HG03103 (cell line): ENCODE measurements at regions not wholly inside any gene's neighbourhood (a gene's known extent, or its start where the extent isn't known, plus 50 kb on each side); places are given as distances from the start of the nearest gene placed in this dataset.
"Not testable (repeated sequence)": the region's sequence is repeated elsewhere in the genome, so short reads cannot be mapped to it uniquely, and the experiment has no call there.

ENCODE experiments used
- ATAC-seq: cut with Tn5 transposase; IDR thresholded peaks from one replicate; pipeline ENCODE4 v1.9.1; 2021; ENCODE audit warnings: low read depth; ENCODE audit not compliant: unreplicated experiment

- no peak for ATAC-seq
These were observed 396.1 kb upstream of the GRAMD2B start for GRCh38 chr5:126027149-126027548.

GRCh38 chr5:126027652-126028051, 395.6 kb upstream of the GRAMD2B start:
- no peak for ATAC-seq

GRCh38 chr5:126028336-126028735, 394.9 kb upstream of the GRAMD2B start:
- ATAC-seq: no peak

- ATAC-seq: not testable (repeated sequence)
These were observed 393.9 kb upstream of the GRAMD2B start for GRCh38 chr5:126029282-126029681.

DNA sequence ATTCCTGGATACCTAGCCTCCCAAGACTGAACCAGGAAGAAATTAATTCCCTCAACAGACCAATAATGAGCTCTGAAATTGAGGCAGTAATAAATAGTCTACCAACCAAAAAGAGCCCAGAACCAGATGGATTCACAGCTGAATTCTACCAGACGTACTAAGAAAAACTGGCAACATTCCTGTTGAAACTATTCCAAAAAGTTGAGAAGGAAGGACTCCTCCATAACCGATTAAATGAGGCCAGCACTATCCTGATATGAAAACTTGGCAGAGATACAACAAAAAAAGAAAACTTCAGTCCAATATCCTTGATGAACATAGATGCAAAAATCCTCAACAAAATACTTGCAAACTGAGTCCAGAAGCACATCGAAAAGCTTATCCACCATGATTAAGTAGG, 392.5 kb upstream of the GRAMD2B start:
- ATAC-seq: no peak

DNA sequence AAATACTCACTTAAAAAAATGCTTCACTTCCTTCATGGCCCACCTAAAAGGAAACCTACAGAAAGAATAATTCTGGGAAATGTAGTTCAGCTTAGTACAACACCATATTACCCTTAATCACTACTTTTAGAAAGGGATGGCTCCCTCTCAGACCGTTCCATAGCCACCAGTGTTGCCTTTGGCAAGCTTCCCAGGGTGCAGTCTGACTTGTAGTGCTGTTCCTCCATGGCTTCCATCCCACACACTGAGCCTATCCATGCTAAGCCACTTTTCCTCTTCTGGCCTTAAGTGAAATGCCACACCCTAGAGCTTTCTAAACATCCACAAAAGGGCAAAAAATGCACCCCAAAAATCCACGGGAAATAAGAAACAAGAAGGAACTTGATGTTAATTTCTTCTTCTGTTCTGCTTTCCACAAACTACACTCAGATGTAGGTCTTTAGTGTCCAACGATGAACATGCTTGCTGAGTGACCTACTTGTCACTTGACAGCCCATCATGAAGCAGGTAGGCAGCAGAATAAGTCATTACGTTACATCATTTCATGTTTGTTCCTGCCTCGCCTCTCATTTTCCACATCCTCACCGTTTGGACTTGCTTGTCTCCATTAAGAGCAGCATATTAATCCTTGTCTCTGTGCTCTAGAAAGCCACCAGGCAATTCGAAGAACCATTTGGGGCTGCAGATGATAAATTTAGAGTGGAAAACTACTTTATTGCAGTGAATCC, 391.1 kb upstream of the GRAMD2B start:
- ATAC-seq: no peak

- no peak for ATAC-seq
These were observed 379.5 kb upstream of the GRAMD2B start for GRCh38 chr5:126043688-126044087.

- ATAC-seq: no peak
These were observed 379.0 kb upstream of the GRAMD2B start for GRCh38 chr5:126044111-126044668.

DNA sequence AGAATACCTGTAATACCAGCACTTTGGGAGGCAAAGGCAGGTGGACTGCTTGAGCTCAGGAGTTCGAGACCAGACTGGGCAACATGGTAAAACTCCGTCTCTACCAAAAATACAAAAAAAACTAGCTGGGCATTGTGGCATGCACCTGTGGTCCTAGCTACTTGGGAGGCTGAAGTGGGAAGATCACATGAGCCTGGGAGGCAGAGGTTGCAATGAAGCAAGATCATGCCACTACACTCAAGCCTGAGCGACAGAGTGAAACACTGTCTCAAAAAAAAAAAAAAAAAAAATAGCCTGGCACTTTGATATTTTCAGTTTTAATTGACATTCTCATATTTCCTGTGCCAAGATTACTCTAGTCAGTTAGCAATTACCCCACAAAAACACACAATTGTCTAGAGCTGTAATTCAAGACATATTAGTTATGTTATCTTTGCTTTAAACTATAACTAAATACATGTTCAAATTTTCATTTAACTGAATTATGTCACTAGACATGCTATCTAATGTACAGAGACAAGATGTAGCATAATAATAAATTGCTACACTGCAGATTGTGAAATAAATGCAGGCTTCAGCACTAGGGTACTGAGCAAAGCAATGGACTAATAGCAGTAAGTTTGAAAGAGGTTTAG, 378.2 kb upstream of the GRAMD2B start:
- no peak for ATAC-seq

DNA sequence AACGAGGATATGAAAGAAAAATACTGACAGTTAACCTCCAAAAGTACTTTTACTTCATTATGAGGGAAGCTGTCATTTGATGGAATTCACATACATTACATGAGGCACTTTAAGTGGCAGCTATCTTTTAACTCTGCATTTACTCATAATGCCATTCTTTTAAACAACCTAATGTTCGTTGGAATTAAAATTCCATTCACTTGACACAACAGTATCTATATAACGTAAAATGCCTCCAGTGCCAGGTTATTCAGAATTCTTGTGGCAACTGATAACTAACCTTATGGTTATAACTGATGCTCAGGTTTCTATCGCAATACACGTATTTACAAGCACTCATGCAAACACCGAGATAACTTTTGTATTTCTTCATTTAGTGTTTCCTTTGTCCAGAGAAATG, 376.9 kb upstream of the GRAMD2B start:
- ATAC-seq: no peak

GRCh38 chr5:126046846-126047571, 376.2 kb upstream of the GRAMD2B start:
- no peak for ATAC-seq

DNA sequence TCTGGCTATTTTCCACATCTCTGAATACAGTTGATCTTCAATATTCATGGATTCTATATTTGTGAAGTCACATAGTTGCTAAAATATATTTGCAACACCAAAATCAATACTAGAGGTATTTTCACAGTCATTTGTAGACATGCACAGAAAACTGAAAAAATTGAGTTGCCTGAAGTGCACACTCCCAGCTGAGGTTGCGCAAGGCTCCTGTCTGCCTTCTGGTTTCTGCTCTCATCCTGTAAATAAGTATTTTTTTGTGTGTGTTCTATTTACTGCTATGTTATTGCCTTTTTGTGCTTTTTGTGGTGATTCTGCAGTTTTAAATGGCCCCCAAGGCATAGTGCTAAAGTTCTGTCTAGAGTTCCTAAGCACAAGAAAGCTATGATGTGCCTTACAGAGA, 371.1 kb upstream of the GRAMD2B start:
- no peak for ATAC-seq

DNA sequence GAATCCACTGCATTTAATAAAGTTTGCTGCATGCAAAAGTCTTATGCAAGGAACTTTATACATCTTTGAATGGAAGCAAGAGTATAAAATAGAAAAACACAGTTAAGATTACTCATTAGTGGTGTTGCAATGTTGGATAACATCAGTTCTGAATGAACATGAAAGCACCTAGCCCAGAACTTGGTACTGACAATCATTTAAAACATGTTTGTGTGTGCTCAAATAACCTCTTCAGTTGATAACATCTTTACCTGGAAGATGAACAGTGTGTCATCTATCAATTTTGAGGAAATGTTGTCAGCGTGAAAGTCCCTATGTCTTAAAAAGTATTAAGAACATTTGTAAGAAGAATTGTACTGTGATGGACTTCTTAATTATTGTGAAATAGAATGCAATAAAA, 370.4 kb upstream of the GRAMD2B start:
- no peak for ATAC-seq

DNA sequence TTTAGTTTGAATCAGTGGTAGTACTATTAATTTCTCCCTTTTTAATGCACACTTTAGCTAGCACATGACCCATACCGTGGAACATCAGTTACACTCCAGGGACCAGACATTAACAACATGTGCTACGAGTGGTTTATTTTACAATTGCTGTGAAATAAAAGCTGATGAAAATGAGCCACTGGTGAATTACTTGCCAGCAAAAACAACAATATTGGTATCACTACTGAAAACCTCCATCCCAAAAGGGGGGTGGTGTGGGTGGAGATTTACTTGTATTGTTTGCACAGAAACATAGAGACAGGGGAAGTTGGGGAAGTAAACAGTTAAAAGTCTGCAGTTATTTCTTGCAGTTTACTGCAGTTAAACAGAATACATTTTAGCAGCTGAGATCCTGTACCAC, 369.6 kb upstream of the GRAMD2B start:
- no peak for ATAC-seq

GRCh38 chr5:126054577-126055347, 368.4 kb upstream of the GRAMD2B start:
- ATAC-seq: no peak

GRCh38 chr5:126055348-126055729, 367.9 kb upstream of the GRAMD2B start:
- no peak for ATAC-seq

GRCh38 chr5:126056352-126056751, 366.9 kb upstream of the GRAMD2B start:
- no peak for ATAC-seq

GRCh38 chr5:126056851-126057622, 366.2 kb upstream of the GRAMD2B start:
- ATAC-seq: no peak

DNA sequence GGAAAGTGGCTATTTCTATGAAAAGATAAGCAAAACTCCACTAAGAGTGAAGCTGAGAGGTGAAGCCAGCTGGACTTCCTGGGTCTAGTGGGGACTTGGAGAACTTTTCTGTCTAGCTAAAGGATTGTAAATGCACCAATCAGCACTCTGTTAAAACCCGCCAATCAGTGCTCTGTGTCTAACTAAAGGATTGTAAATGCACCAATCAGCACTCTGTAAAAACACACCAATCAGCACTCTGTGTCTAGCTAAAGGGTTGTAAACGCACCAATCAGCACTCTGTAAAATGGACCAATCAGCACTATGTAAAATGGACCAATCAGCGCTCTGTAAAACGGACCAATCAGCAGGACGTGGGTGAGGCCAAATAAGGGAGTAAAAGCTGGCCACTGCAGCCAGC, 364.8 kb upstream of the GRAMD2B start:
- ATAC-seq: not testable (repeated sequence)
